Uterus (tissue), 3 donors: ENCODE measurements at regions not wholly inside any gene's neighbourhood (a gene's known extent, or its start where the extent isn't known, plus 50 kb on each side); places are given as distances from the start of the nearest gene placed in this dataset.

Experiments
- DNase-seq, 2 donors: peaks; one replicate each; pipeline ENCODE4 v3.0.0-alpha.2; 2019 to 2020
- H3K27ac ChIP-seq, 2 donors: fragments of 200-600 bp; sonication (generic); 1 replicate in 1 of 2; 2 replicates in 1 of 2; pipeline ENCODE4 v1.5.1; 2016 to 2018
- H3K27me3 ChIP-seq, 2 donors: fragments of 200-600 bp; sonication (generic); one replicate each; pipeline ENCODE4 v1.5.1; 2018 to 2019; ENCODE audit warnings: control low read depth in 1 of 2
- H3K36me3 ChIP-seq, 2 donors: fragments of 200-600 bp; sonication (generic); one replicate each; pipeline ENCODE4 v1.5.1; 2019; ENCODE audit warnings: control low read depth in 1 of 2
- H3K4me1 ChIP-seq, 2 donors: fragments of 200-600 bp; sonication (generic); one replicate each; pipeline ENCODE4 v1.5.1; 2018 to 2019; ENCODE audit warnings: control low read depth in 1 of 2
- H3K4me3 ChIP-seq, 2 donors: fragments of 200-600 bp; sonication (generic); 1 replicate in 1 of 2; 2 replicates in 1 of 2; pipeline ENCODE4 v1.5.1; 2018 to 2019; ENCODE audit warnings: mild to moderate bottlenecking in 1 of 2
- H3K9me3 ChIP-seq, 2 donors: fragments of 200-600 bp; sonication (generic); one replicate each; pipeline ENCODE4 v1.5.1; 2019; ENCODE audit warnings: control low read depth in 1 of 2
- CTCF ChIP-seq, 4 experiments: fragments of 200-600 bp in 2 of 4; fragments of 450-650 bp in 2 of 4; sonication (generic) in 2 of 4; IDR thresholded peaks; one replicate each; pipeline ENCODE4 v1.5.1; 2016 to 2019; ENCODE audit warnings: antibody characterized with exemption in 4 of 4, mild to moderate bottlenecking in 2 of 4, moderate library complexity in 1 of 4
- POLR2A ChIP-seq, 2 donors: fragments of 450-650 bp; IDR thresholded peaks; one replicate each; pipeline ENCODE4 v1.6.1; 2016; ENCODE audit warnings: antibody characterized with exemption in 2 of 2, mild to moderate bottlenecking in 1 of 2, moderate library complexity in 1 of 2
- intact Hi-C: fragments of 100-400 bp; cut with DNase I; formaldehyde crosslinking; loops from one replicate; pipeline ENCODE4 v1.15.1; 2023; ENCODE audit warnings: low total_unique reads
- donor health status: DM: yes; HTN: yes; CAD: no.

GRCh38 chr15:31842532-31843195 lies 187.7 kb upstream of the CHRNA7 start:
- no peak overlapping the region for H3K27ac ChIP-seq
- no peaks in the 10 kb centered on the region for H3K27me3 ChIP-seq
- H3K36me3 ChIP-seq = no peaks in the 10 kb centered on the region
- H3K4me1 ChIP-seq = no peaks in the 10 kb centered on the region
- no peak for TF ChIP-seq CTCF (IDR thresholded peaks at IDR 0.05)
- no peak for TF ChIP-seq POLR2A (IDR thresholded peaks at IDR 0.05)
- intact Hi-C loops = no loop called here
- H3K4me3 ChIP-seq = no peak overlapping the region
- no peaks in the 10 kb centered on the region for H3K9me3 ChIP-seq
- no peak for DNase-seq

DNA sequence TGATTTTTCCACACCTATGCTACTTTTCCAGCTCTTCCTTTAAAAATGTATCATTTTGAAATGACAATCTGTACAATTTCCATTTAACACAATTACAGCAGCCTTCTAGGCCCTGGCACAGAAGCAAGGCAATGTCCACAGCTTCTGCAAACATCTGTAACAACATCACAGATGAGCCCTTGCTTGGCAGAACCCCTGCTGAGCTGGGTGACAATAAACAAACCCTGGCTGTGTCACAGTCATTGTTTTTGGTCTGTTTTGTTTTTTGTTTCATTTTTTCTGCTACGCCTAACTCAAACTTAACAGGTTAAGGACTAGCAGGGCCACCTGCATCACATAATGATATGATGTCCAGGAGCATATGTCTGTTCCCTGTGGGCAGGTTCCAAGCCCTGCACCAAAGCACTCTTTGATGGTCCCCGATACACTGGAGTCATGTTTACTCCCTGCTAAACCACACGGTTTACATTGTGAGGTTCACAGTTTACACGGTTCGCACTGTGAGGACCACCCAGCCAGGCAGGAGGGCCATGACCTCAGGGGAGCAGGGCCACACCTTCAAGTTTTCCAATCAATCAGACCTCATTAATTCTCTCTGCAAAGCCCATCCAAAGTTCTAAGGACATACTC lies 186.8 kb upstream of the CHRNA7 start:
- Histone ChIP-seq H3K4me3 (no peak overlapping the region), H3K9me3 (no peaks in the 10 kb centered on the region), H3K27me3 (no peaks in the 10 kb centered on the region), H3K27ac (no peak overlapping the region), H3K4me1 (no peaks in the 10 kb centered on the region), H3K36me3 (no peaks in the 10 kb centered on the region)
- intact Hi-C loops = no loop called here
- TF ChIP-seq CTCF (IDR thresholded peaks at IDR 0.05) (no peak), POLR2A (IDR thresholded peaks at IDR 0.05) (no peak)
- no peak for DNase-seq

DNA sequence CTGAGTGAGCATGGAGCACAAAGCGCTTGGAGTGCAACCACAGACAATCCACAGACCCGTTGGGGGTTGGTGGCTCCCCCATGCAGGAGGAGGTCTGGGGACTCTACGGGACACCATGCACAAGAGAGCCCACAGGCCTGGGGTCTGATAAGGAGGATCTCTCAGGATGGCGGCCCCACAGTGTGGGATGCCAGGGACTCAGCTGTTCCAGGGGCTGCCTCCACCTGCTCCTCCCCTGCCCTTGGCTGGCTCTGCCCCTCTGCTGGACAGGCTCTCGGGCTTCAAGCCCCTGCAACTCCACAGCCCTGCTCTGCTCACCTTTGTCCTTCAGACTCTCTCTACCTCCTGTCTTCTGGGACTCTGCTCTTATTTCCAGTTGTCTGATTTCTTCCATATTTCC lies 184.5 kb upstream of the CHRNA7 start:
- H3K9me3 ChIP-seq = peaks cover 0 to 3% of the 10 kb centered on the region in 2 donors
- H3K27ac ChIP-seq = no peak overlapping the region
- intact Hi-C loops = no loop called here
- TF ChIP-seq CTCF (IDR thresholded peaks at IDR 0.05) = no peak
- no peak for TF ChIP-seq POLR2A (IDR thresholded peaks at IDR 0.05)
- DNase-seq = no peak
- H3K36me3 ChIP-seq = no peaks in the 10 kb centered on the region
- H3K4me3 ChIP-seq = no peak overlapping the region
- H3K4me1 ChIP-seq = no peaks in the 10 kb centered on the region
- no peaks in the 10 kb centered on the region for H3K27me3 ChIP-seq

GRCh38 chr15:31847961-31848360 lies 182.4 kb upstream of the CHRNA7 start:
- intact Hi-C loops = no loop called here
- Histone ChIP-seq H3K9me3 (peaks cover 0 to 14% of the 10 kb centered on the region in 2 donors), H3K4me1 (no peaks in the 10 kb centered on the region), H3K27ac (no peak overlapping the region), H3K36me3 (no peaks in the 10 kb centered on the region), H3K27me3 (no peaks in the 10 kb centered on the region), H3K4me3 (no peak overlapping the region)
- TF ChIP-seq POLR2A (IDR thresholded peaks at IDR 0.05) (no peak), CTCF (IDR thresholded peaks at IDR 0.05) (no peak)
- DNase-seq = no peak

- no peaks in the 10 kb centered on the region for H3K4me1 ChIP-seq
- no peak overlapping the region for H3K27ac ChIP-seq
- H3K36me3 ChIP-seq = no peaks in the 10 kb centered on the region
- intact Hi-C loops = no loop called here
- DNase-seq = no peak
- TF ChIP-seq POLR2A (IDR thresholded peaks at IDR 0.05) = no peak
- TF ChIP-seq CTCF (IDR thresholded peaks at IDR 0.05) = no peak
- H3K4me3 ChIP-seq = no peak overlapping the region
- no peaks in the 10 kb centered on the region for H3K27me3 ChIP-seq
- H3K9me3 ChIP-seq = peaks cover 0 to 14% of the 10 kb centered on the region in 2 donors
These were observed 181.7 kb upstream of the CHRNA7 start for GRCh38 chr15:31848621-31849020.
